ENCODE measurements at regions not wholly inside any gene's neighbourhood (a gene's known extent, or its start where the extent isn't known, plus 50 kb on each side); places are given as distances from the start of the nearest gene placed in this dataset.

GRCh38 chr10:30550967-30551815 lies 78.4 kb downstream of the LYZL2 start:
- TF ChIP-seq CTCF (IDR thresholded peaks at IDR 0.05), result no peak
- no peak for TF ChIP-seq SREBF2 (IDR thresholded peaks at IDR 0.05)
